SJSA1 (cell line): ENCODE measurements at regions not wholly inside any gene's neighbourhood (a gene's known extent, or its start where the extent isn't known, plus 50 kb on each side); places are given as distances from the start of the nearest gene placed in this dataset.

Experiments
- DNase-seq, 2 experiments: peaks; one replicate each; pipeline ENCODE4 v3.0.0-alpha.2; 2015 to 2020; ENCODE audit warnings: low spot score in 2 of 2, low read depth in 1 of 2
- H3K27ac ChIP-seq: fragments of 250-450 bp; sonication (Bioruptor Pico); 2 replicates; pipeline ENCODE4 v1.5.1; 2020; ENCODE audit warnings: mild to moderate bottlenecking, moderate library complexity
- H3K27me3 ChIP-seq: fragments of 250-450 bp; sonication (Bioruptor Pico); replicated peaks from 2 replicates; pipeline ENCODE4 v1.5.1; 2020; ENCODE audit warnings: mild to moderate bottlenecking, moderate library complexity
- H3K36me3 ChIP-seq: fragments of 250-450 bp; sonication (Bioruptor Pico); 2 replicates; pipeline ENCODE4 v1.5.1; 2020; ENCODE audit warnings: mild to moderate bottlenecking
- H3K4me1 ChIP-seq: fragments of 250-450 bp; sonication (Bioruptor Pico); replicated peaks from 2 replicates; pipeline ENCODE4 v1.6.1; 2021; ENCODE audit warnings: mild to moderate bottlenecking
- H3K4me3 ChIP-seq: fragments of 250-450 bp; sonication (Bioruptor Pico); 2 replicates; pipeline ENCODE4 v1.5.1; 2020; ENCODE audit warnings: mild to moderate bottlenecking
- H3K9me3 ChIP-seq: fragments of 250-450 bp; sonication (Bioruptor Pico); replicated peaks from 2 replicates; pipeline ENCODE4 v1.5.1; 2020; ENCODE audit warnings: mild to moderate bottlenecking

GRCh38 chr2:33877348-33878016 is 278.4 kb upstream of the FAM98A start:
- Histone ChIP-seq H3K9me3 (no peaks in the 10 kb centered on the region; the same call in 1 of the 2 replicates), H3K27ac (no peak overlapping the region), H3K36me3 (no peaks in the 10 kb centered on the region), H3K4me1 (no peaks in the 10 kb centered on the region), H3K27me3 (no peaks in the 10 kb centered on the region), H3K4me3 (no peak overlapping the region)
- DNase-seq = no peak

GRCh38 chr2:33873076-33873605 is 274.0 kb upstream of the FAM98A start:
- Histone ChIP-seq H3K4me3 (no peak overlapping the region), H3K36me3 (no peaks in the 10 kb centered on the region), H3K27me3 (no peaks in the 10 kb centered on the region), H3K9me3 (no peaks in the 10 kb centered on the region; the same call in none of the 2 replicates), H3K27ac (no peak overlapping the region), H3K4me1 (no peaks in the 10 kb centered on the region)
- DNase-seq = no peak

- no peaks in the 10 kb centered on the region for H3K4me1 ChIP-seq
- H3K9me3 ChIP-seq = 0 out of 2 replicates have a peak, but pooled peaks cover 2% of the 10 kb centered on the region
- H3K27me3 ChIP-seq = no peaks in the 10 kb centered on the region
- H3K4me3 ChIP-seq = no peak overlapping the region
- no peaks in the 10 kb centered on the region for H3K36me3 ChIP-seq
- no peak for DNase-seq
- H3K27ac ChIP-seq = no peak overlapping the region
Observed at GRCh38 chr2:33859811-33860461, 260.8 kb upstream of the FAM98A start.

GRCh38 chr2:33859176-33859575 is 260.1 kb upstream of the FAM98A start:
- DNase-seq = no peak
- Histone ChIP-seq H3K36me3 (no peaks in the 10 kb centered on the region), H3K4me1 (no peaks in the 10 kb centered on the region)

GRCh38 chr2:33848486-33848885 is 249.4 kb upstream of the FAM98A start:
- Histone ChIP-seq H3K4me3 (no peak overlapping the region), H3K4me1 (no peaks in the 10 kb centered on the region), H3K27ac (no peak overlapping the region), H3K9me3 (no peaks in the 10 kb centered on the region; the same call in 1 of the 2 replicates), H3K36me3 (no peaks in the 10 kb centered on the region), H3K27me3 (no peaks in the 10 kb centered on the region)
- DNase-seq = peak in 1 of 2 experiments; percentile 6

More at GRCh38 chr2:33859176-33859575, 260.1 kb upstream of the FAM98A start:
- no peak overlapping the region for H3K4me3 ChIP-seq
- H3K9me3 ChIP-seq = 0 out of 2 replicates have a peak, but pooled peaks cover 2% of the 10 kb centered on the region
- no peak overlapping the region for H3K27ac ChIP-seq
- H3K27me3 ChIP-seq = no peaks in the 10 kb centered on the region

GRCh38 chr2:33839791-33840190 is 240.7 kb upstream of the FAM98A start:
- DNase-seq = no peak
- H3K4me3 ChIP-seq = no peak overlapping the region

GRCh38 chr2:33836628-33837027 is 237.5 kb upstream of the FAM98A start:
- Histone ChIP-seq H3K4me1 (no peaks in the 10 kb centered on the region), H3K9me3 (no peaks in the 10 kb centered on the region), H3K36me3 (no peaks in the 10 kb centered on the region), H3K27me3 (no peaks in the 10 kb centered on the region), H3K27ac (no peak overlapping the region), H3K4me3 (no peak overlapping the region)
- no peak for DNase-seq

More at GRCh38 chr2:33839791-33840190, 240.7 kb upstream of the FAM98A start:
- H3K9me3 ChIP-seq = no peaks in the 10 kb centered on the region
- no peak overlapping the region for H3K27ac ChIP-seq
- H3K27me3 ChIP-seq = no peaks in the 10 kb centered on the region
- H3K4me1 ChIP-seq = no peaks in the 10 kb centered on the region
- no peaks in the 10 kb centered on the region for H3K36me3 ChIP-seq

GRCh38 chr2:33835911-33836310 is 236.8 kb upstream of the FAM98A start:
- no peak for DNase-seq
- H3K4me3 ChIP-seq = no peak overlapping the region
- H3K9me3 ChIP-seq = no peaks in the 10 kb centered on the region
- no peaks in the 10 kb centered on the region for H3K27me3 ChIP-seq
- H3K27ac ChIP-seq = no peak overlapping the region
- H3K4me1 ChIP-seq = no peaks in the 10 kb centered on the region
- no peaks in the 10 kb centered on the region for H3K36me3 ChIP-seq

GRCh38 chr2:33822964-33823363 is 223.9 kb upstream of the FAM98A start:
- no peaks in the 10 kb centered on the region for H3K4me1 ChIP-seq
- no peak overlapping the region for H3K4me3 ChIP-seq
- H3K9me3 ChIP-seq = no peaks in the 10 kb centered on the region
- H3K27me3 ChIP-seq = no peaks in the 10 kb centered on the region
- no peaks in the 10 kb centered on the region for H3K36me3 ChIP-seq
- no peak overlapping the region for H3K27ac ChIP-seq
- no peak for DNase-seq

- no peaks in the 10 kb centered on the region for H3K27me3 ChIP-seq
- no peak overlapping the region for H3K27ac ChIP-seq
- DNase-seq = no peak
- H3K36me3 ChIP-seq = no peaks in the 10 kb centered on the region
- H3K4me3 ChIP-seq = no peak overlapping the region
- no peaks in the 10 kb centered on the region for H3K9me3 ChIP-seq
- H3K4me1 ChIP-seq = no peaks in the 10 kb centered on the region
Observed at GRCh38 chr2:33812707-33813106, 213.6 kb upstream of the FAM98A start.

- Histone ChIP-seq H3K9me3 (no peaks in the 10 kb centered on the region), H3K27ac (no peak overlapping the region), H3K27me3 (no peaks in the 10 kb centered on the region), H3K4me3 (no peak overlapping the region), H3K4me1 (no peaks in the 10 kb centered on the region), H3K36me3 (no peaks in the 10 kb centered on the region)
- peak in 1 of 2 experiments; percentile 7 for DNase-seq
Observed at GRCh38 chr2:33810046-33810835, 211.1 kb upstream of the FAM98A start.

GRCh38 chr2:33806041-33806440 is 206.9 kb upstream of the FAM98A start:
- Histone ChIP-seq H3K27me3 (no peaks in the 10 kb centered on the region), H3K4me3 (no peak overlapping the region), H3K9me3 (no peaks in the 10 kb centered on the region), H3K36me3 (no peaks in the 10 kb centered on the region), H3K4me1 (no peaks in the 10 kb centered on the region), H3K27ac (no peak overlapping the region)
- no peak for DNase-seq

GRCh38 chr2:33804155-33804554 is 205.1 kb upstream of the FAM98A start:
- no peaks in the 10 kb centered on the region for H3K4me1 ChIP-seq
- no peaks in the 10 kb centered on the region for H3K9me3 ChIP-seq
- no peak overlapping the region for H3K27ac ChIP-seq

GRCh38 chr2:33796511-33796910 is 197.4 kb upstream of the FAM98A start:
- Histone ChIP-seq H3K4me1 (no peaks in the 10 kb centered on the region), H3K4me3 (no peak overlapping the region), H3K36me3 (no peaks in the 10 kb centered on the region), H3K27ac (no peak overlapping the region), H3K9me3 (no peaks in the 10 kb centered on the region), H3K27me3 (no peaks in the 10 kb centered on the region)
- DNase-seq = no peak

More at GRCh38 chr2:33804155-33804554, 205.1 kb upstream of the FAM98A start:
- H3K36me3 ChIP-seq = no peaks in the 10 kb centered on the region
- H3K27me3 ChIP-seq = no peaks in the 10 kb centered on the region
- no peak overlapping the region for H3K4me3 ChIP-seq
- no peak for DNase-seq
